Occipital lobe (tissue), 1 donor: ENCODE measurements at regions not wholly inside any gene's neighbourhood (a gene's known extent, or its start where the extent isn't known, plus 50 kb on each side); places are given as distances from the start of the nearest gene placed in this dataset.
"Not testable (repeated sequence)": the region's sequence is repeated elsewhere in the genome, so short reads cannot be mapped to it uniquely, and the experiment has no call there.

ENCODE experiments used
- DNase-seq: peaks from one replicate; lab custom pipeline; 2025; lab: John Stamatoyannopoulos, UW

GRCh38 chr4:170721812-170722373 lies 632.1 kb upstream of the AADAT start:
- no peak for DNase-seq

- DNase-seq: no peak
These were observed 627.1 kb upstream of the AADAT start for GRCh38 chr4:170716868-170717267.

DNA sequence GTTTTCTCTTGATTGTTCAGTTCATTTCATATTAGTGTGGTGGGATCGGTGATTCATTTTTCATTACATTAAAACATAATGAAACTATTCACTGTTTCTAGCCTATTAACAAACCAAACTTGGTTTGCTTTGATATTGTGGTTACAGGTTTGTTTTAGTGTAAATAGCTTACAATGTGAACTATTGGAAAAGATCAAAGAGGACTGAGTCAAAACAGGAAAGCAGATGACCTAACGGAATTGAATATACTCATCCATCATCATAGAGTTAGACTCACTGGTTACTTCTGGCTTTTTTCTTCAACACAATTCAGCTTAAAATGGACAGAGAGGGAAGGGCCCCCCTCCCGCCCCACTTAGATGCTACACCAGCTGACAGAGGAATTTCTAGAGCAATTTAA lies 616.2 kb upstream of the AADAT start:
- DNase-seq: no peak

DNA sequence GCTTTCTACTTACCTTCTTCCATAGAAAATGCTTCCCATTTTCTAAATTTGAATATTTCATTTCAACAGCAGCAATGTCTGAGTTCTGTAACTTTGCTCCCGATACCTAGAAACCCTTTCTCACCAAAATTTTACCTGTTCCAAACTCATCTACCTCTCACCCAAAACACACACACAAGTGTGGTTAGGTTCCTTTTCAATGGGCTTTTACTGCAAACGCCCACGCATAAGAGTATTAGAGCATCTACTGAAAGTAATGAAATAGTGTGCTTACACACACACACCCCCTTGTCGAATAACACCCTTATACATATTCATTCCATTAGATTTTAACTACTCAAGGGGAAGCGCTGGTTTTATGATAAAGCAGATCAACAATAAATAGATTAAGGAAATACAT lies 610.3 kb upstream of the AADAT start:
- DNase-seq: no peak

GRCh38 chr4:170698334-170698733 lies 608.6 kb upstream of the AADAT start:
- DNase-seq: no peak

GRCh38 chr4:170697845-170698244 lies 608.1 kb upstream of the AADAT start:
- DNase-seq: no peak

- no peak for DNase-seq
These were observed 607.3 kb upstream of the AADAT start for GRCh38 chr4:170697045-170697444.

DNA sequence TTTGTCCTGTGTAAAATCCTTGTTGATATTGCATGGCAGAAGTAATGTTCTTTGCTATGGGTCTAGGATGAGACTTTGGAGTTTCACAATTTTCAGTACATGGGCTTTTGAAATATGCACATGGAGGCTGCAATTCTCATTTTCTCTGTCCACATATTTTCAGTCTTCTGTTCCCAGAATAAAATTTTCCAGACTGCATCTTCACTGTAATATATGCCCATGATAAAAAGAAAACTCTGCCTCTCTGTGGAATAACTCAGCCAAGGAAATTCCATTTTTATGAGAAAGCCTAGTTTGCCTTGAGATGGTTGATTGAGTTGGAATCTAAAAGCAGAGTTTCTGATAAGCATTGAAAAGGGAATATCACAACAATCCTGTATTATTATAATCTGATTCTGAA lies 601.4 kb upstream of the AADAT start:
- DNase-seq: no peak

GRCh38 chr4:170687751-170688150 lies 598.0 kb upstream of the AADAT start:
- DNase-seq: no peak

GRCh38 chr4:170685701-170686100 lies 595.9 kb upstream of the AADAT start:
- not testable (repeated sequence) for DNase-seq

DNA sequence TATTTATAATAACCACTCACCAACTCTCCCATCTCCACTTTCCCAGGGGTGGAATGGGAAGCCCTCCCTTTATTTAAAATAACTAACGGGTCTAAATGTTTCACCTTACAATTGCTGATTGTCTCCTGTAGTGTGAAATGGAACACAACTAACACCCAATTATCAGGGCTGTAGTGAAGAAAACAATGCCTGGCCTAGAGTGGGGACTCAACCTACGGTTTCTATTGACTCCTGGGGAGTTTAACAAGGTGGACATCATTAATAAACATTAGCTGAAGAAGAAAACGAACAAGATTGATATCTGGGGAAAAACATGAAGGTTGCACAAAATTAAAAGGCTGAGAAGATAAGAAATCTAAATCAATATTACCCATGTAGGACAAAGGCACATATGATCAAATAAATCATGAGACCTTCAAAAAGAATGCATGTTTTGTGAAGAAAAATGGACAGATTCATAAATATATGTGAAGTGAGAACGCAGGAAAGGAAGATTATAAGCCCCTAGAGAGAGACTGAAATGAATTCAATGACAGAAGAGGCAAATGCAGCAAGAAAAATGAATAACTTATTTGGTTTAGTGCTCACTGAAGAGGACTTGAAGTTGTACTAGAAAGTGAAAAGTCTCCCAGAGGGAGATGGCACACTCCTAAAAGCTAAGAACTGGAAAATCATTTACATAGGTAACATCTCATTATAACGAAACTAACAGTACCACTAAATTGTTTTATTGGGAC lies 593.0 kb upstream of the AADAT start:
- DNase-seq: no peak

- DNase-seq: not testable (repeated sequence)
These were observed 592.3 kb upstream of the AADAT start for GRCh38 chr4:170682087-170682486.

- no peak for DNase-seq
These were observed 586.0 kb upstream of the AADAT start for GRCh38 chr4:170675568-170676262.

DNA sequence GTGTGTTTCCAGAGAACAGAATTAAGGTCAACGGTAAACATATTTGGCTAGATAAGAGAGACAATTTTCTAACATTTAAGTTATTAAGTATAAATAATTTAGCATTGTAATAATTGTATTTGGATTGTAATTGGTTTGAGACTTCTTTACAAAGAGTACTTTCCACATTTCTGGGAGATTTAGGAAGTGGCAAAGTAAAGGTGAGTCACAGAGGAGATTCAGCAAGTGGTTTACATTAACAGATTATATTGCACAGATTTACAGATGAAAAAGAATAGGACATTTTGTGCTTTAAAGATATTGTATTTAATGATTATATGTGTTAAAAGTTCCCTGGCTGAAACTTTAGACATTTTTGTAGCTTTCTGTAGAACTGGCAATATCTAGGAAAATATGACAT lies 584.4 kb upstream of the AADAT start:
- no peak for DNase-seq

GRCh38 chr4:170672381-170672965 lies 582.7 kb upstream of the AADAT start:
- DNase-seq: no peak

GRCh38 chr4:170671171-170671570 lies 581.4 kb upstream of the AADAT start:
- no peak for DNase-seq

- no peak for DNase-seq
These were observed 578.1 kb upstream of the AADAT start for GRCh38 chr4:170667814-170668213.

DNA sequence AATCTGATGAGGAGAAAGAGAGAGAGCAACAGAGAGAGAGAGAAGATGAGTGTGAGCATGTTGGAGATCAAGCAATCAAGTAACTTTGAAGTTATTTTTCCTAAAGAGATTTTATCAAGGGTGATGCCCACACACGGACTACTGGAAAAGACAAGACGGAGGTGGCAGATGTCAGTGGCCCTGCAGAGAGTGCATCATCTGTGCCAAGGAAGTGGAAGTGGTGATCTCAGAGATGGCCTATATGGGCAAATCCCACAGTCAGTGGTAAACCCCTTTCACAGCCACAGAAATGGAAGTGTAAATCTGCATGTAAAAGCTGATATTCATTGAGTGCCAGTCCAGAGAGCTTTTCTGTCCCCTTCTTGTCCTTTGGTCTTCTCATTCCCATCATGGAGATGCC lies 577.2 kb upstream of the AADAT start:
- no peak for DNase-seq

DNA sequence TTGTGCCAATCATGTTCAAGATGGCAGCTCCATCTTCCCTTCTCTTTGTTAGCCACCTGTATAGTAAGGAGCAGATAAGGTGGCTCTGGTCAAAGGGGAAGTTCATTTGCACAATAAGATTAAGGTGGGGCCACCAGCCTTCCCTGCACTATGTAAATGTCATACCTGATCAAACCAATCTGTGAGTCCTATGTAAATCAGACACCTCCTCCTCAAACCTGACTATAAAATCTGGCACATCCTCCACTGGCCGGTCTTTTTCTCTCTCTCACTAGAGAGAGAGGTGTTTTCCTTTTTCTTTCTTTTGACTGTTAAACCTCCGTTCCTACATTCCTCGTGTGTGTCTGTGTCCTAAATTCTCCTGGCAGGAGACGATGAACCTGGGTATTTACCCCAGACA lies 572.5 kb upstream of the AADAT start:
- no peak for DNase-seq

DNA sequence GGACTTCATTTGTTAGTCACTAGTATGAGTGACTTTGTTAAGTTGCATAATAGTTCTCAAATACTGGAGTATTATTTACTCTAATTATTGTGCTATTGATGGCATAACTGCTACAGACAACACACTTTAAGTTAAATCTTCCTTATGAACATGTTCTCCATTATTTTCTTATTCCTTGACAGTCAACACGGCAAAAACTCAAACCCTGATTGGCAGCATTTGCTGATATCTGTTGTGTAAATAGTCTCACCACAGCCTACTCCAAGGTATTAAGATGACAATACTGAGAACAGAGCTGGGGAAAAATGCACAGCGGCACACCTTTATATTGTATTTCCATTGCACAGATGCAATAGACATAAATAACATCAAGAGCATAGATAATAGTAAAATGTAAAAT lies 568.0 kb upstream of the AADAT start:
- DNase-seq: no peak

DNA sequence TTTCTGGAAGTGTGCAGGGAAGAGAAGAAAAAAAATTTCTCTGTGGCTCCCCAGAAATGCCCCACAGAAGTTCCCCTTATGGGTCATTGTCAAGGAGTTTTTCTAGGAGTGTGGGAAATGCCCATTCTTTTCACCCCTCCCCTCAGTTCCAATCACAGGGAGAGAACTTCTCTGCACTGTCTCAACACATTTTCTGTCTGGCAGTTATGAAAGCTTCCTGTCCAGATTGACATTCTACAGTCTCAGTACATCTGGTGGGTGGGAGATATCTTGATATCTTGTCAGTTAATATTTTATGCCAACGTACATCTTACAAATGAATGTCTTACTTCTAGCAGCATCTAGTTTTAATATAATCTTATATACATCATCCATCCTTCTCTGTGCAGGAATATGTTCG lies 566.8 kb upstream of the AADAT start:
- DNase-seq: no peak

DNA sequence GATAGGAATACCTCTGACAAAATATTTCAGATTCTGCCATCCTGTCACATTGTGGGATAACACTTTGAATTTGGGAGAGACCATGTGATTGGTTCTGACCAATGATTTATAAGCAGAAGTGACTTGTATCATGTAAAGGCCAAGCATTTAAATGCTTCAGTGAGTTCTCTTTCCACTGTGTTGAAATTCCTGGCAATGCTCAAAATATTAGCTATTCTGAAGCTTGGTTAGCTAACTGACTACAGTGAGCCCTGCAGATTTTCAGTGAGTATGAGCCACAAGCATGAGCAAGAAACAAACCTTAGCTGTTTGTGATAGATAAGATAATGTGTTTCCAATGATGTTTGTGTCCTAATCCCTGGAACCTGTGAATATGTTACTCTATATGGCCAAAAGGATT lies 562.8 kb upstream of the AADAT start:
- DNase-seq: no peak

- DNase-seq: no peak
These were observed 562.0 kb upstream of the AADAT start for GRCh38 chr4:170651786-170652185.
